ENCODE measurements at regions not wholly inside any gene's neighbourhood (a gene's known extent, or its start where the extent isn't known, plus 50 kb on each side); places are given as distances from the start of the nearest gene placed in this dataset.

GRCh38 chr3:161631536-161631935 is 134.9 kb downstream of the OTOL1 start:
- POLR2A ChIA-PET: no interaction called here
- no peak for FAIRE-seq

GRCh38 chr3:161637559-161637958 is 141.0 kb downstream of the OTOL1 start:
- no peaks in the 10 kb centered on the region for H3K9me3 ChIP-seq (replicated peaks; ENCODE audit: control insufficient read depth, insufficient read depth, low read depth, low read length)
- H3K79me2 ChIP-seq (ENCODE audit: control insufficient read depth, insufficient read depth, low read length): no peaks in the 10 kb centered on the region
- intact Hi-C loops (cut with micrococcal nuclease) (no loop called here), in situ Hi-C loops (cut with MboI) (no loop called here)
- no TSS peak for BruUV-seq (replicated peaks)
- no peak overlapping the region for H3K4me2 ChIP-seq (ENCODE audit: insufficient read depth, low read length)
- ChIA-PET POLR2A (no interaction called here), CTCF (ENCODE audit: low intra/inter-chr PET ratio) (no interaction called here)
- no peaks in the 10 kb centered on the region for H3K27me3 ChIP-seq (ENCODE audit: control insufficient read depth in 2 of 2, insufficient read depth in 2 of 2, low read length in 2 of 2)
- H4K20me1 ChIP-seq (replicated peaks; ENCODE audit: control insufficient read depth, insufficient read depth, low read length): no peaks in the 10 kb centered on the region
- H2AFZ ChIP-seq (ENCODE audit: low read depth, low read length): no peak overlapping the region
- no peaks in the 10 kb centered on the region for H3K36me3 ChIP-seq (ENCODE audit: control insufficient read depth, insufficient read depth, low read length)
- H3K4me1 ChIP-seq (replicated peaks in 1 of 2; ENCODE audit: control insufficient read depth in 2 of 2, insufficient read depth in 2 of 2, low read length in 2 of 2): no peaks in the 10 kb centered on the region
- H3K27ac ChIP-seq (ENCODE audit: extremely low read depth, low read depth, low read length): no peak overlapping the region
- ATAC-seq (no peak), FAIRE-seq (no peak), DNase-seq (ENCODE audit: extremely low read depth in 1 of 4, low spot score in 3 of 4) (no peak)
- 0% methylated on average over 2 of the region's 2 CpGs for WGBS (ENCODE audit: insufficient coverage, low coverage, missing lambda C conversion rate)
- H3K9me1 ChIP-seq (ENCODE audit: control insufficient read depth, insufficient read depth, low read length): no peaks in the 10 kb centered on the region
- no peak overlapping the region for H3K9ac ChIP-seq (ENCODE audit: insufficient read depth in 1 of 2, low read depth in 2 of 2, low read length in 2 of 2)
- no peak overlapping the region for H3K4me3 ChIP-seq
- TF ChIP-seq MLLT1 (IDR thresholded peaks at IDR 0.05): no peak
- TF ChIP-seq MBD1 (CRISPR knock-in tag; IDR thresholded peaks at IDR 0.05): no peak
- no peak for TF ChIP-seq ILK (tag; IDR thresholded peaks at IDR 0.05; ENCODE audit: borderline replicate concordance, low read depth)
- no peak for TF ChIP-seq SFPQ (IDR thresholded peaks at IDR 0.05; ENCODE audit: low read depth, low read length)
- TF ChIP-seq SIX5 (IDR thresholded peaks at IDR 0.05; ENCODE audit: borderline replicate concordance in 1 of 2, insufficient read depth in 1 of 2, low read depth in 1 of 2, low read length in 2 of 2): no peak

More at GRCh38 chr3:161631536-161631935, 134.9 kb downstream of the OTOL1 start:
- H3K4me3 ChIP-seq: no peak overlapping the region
- no peaks in the 10 kb centered on the region for H3K36me3 ChIP-seq (ENCODE audit: control insufficient read depth, insufficient read depth, low read length)
- intact Hi-C loops (cut with micrococcal nuclease): no loop called here
- in situ Hi-C loops (cut with MboI): no loop called here
- H3K9me1 ChIP-seq (ENCODE audit: control insufficient read depth, insufficient read depth, low read length): no peaks in the 10 kb centered on the region
- no peak for TF ChIP-seq DPF2 (IDR thresholded peaks at IDR 0.05)
- no peak for TF ChIP-seq THRA (IDR thresholded peaks at IDR 0.05)
- no peak for TF ChIP-seq RHOXF2B (CRISPR knock-in tag; conservative IDR thresholded peaks at IDR 0.05)
- H3K27ac ChIP-seq (ENCODE audit: extremely low read depth, low read depth, low read length): no peak overlapping the region
- no peaks in the 10 kb centered on the region for H3K4me1 ChIP-seq (replicated peaks in 1 of 2; ENCODE audit: control insufficient read depth in 2 of 2, insufficient read depth in 2 of 2, low read length in 2 of 2)
- H2AFZ ChIP-seq (ENCODE audit: low read depth, low read length): no peak overlapping the region
- CTCF ChIA-PET (ENCODE audit: low intra/inter-chr PET ratio): no interaction called here
- no peaks in the 10 kb centered on the region for H4K20me1 ChIP-seq (replicated peaks; ENCODE audit: control insufficient read depth, insufficient read depth, low read length)
- no peaks in the 10 kb centered on the region for H3K27me3 ChIP-seq (ENCODE audit: control insufficient read depth in 2 of 2, insufficient read depth in 2 of 2, low read length in 2 of 2)
- no peak for ATAC-seq
- no peak overlapping the region for H3K9ac ChIP-seq (ENCODE audit: insufficient read depth in 1 of 2, low read depth in 2 of 2, low read length in 2 of 2)
- no peak overlapping the region for H3K4me2 ChIP-seq (ENCODE audit: insufficient read depth, low read length)
- no peak for DNase-seq (ENCODE audit: extremely low read depth in 1 of 4, low spot score in 3 of 4)
- no TSS peak for BruUV-seq (replicated peaks)
- no peaks in the 10 kb centered on the region; the same call in 1 of the 2 replicates for H3K9me3 ChIP-seq (replicated peaks; ENCODE audit: control insufficient read depth, insufficient read depth, low read depth, low read length)
- no peaks in the 10 kb centered on the region for H3K79me2 ChIP-seq (ENCODE audit: control insufficient read depth, insufficient read depth, low read length)
